Endometrial microvascular endothelial cells (primary cell): ENCODE measurements at regions not wholly inside any gene's neighbourhood (a gene's known extent, or its start where the extent isn't known, plus 50 kb on each side); places are given as distances from the start of the nearest gene placed in this dataset.
"Not testable (repeated sequence)": the region's sequence is repeated elsewhere in the genome, so short reads cannot be mapped to it uniquely, and the experiment has no call there.

ENCODE experiments used
- in situ Hi-C: cut with HindIII; loops from 2 replicates; pipeline ENCODE4 v1.10.0; 2017; ENCODE audit warnings: low sequenced_read_pairs, low pct_unique_long_range_greater_than_20kb; ENCODE audit errors: inconsistent ontology term

DNA sequence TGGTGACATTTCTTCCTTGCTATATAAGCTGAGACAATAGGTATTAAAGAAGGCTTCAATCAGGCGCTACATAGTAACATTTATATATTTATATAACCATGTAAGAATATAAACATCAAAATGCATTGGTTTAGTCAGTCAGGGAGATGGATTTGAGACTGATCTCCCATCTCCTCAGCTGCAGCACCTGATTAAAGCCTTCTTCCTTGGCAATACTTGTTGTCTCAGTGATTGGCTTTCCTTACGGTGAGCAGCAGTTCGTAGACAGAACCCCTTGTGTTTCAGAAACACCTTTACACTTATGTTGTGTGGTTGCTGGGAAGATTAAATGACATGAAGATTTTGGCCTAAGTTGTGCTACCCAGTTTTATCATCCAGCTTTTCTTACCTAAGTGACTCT is 323.3 kb upstream of the DUSP10 start:
- in situ Hi-C loops = no loop called here

DNA sequence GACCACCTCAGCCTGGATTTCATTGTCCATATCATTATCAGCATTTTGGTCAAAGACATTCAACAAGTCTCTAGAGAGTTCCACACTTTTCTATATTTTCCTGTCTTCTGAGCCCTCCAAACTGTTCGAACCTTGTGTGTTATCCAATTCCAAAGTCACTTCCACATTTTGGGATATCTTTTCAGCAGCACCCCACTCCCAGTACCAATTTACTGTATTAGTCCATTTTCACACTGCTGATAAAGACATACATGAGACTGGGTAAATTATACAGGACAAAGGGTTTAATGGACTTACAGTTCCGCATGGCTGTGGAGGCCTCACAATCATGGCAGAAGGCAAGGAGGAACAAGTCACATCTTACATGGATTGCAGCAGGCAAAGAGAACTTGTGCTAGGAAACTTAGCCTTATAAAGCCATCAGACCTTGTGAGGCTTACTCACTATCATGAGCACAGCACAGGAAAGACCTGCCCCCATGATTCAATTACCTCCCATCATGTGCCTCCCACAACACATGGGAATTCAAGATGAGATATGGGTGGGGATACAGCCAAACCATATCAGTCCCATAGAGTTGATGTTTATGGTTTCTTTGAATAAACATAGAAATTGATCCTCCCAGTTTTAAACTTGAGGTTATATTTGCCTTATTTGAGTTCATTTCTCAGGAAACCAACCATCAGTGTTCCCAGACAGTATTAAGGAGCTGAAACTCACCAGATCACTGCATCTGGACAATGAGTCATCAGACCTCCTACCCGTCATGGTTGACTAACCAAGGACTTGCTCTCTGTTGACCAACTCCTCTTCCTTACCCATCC is 322.7 kb upstream of the DUSP10 start:
- in situ Hi-C loops = no loop called here

DNA sequence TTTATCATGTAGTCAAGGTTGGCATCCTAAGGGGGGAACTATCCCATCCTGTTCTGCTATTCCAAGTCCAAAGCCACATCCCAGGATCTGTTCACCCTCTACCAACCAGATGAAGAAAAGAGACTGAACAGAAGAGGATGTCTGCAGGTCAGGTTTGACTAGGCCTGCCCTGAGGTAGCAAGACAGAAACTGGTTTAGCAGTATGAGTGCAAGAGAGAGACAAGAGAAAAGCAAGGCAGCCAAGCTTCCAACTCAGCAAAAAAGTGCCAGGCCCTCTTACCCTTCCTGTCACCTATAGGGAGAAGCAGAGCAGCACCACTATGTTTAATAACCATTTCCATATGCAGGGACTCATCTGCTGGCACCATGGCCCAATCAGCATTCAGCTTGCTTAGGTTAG is 320.8 kb upstream of the DUSP10 start:
- in situ Hi-C loops = no loop called here

DNA sequence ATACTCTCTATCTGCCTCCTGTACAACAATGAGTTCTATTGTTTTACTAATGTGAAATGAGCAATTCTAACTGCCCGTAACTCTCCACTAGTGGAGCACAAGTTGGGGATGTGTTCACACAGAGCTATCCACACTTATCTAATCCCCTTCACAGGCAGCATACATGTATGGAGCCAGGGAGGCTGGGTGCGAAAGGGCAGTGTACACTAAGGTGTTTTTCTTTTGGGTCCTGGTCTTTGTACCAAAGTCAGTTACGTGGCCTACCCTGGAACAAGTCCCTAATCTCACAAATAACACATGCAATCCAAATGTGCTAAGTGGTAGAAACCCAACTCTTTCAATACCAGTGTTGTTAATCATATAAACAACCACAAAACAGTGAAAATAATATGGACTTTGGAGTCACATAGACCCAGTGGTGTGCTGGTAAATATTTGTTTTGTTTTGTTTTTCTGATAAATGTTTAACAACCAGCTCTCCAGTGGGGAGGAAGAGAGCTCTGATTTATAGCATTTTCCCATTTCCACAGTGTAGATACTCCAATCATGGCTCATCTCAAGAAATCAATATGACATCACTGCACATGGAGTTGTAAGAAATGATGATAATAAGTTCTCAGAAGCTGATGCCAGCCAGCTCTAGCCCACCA is 319.9 kb upstream of the DUSP10 start:
- in situ Hi-C loops = no loop called here

DNA sequence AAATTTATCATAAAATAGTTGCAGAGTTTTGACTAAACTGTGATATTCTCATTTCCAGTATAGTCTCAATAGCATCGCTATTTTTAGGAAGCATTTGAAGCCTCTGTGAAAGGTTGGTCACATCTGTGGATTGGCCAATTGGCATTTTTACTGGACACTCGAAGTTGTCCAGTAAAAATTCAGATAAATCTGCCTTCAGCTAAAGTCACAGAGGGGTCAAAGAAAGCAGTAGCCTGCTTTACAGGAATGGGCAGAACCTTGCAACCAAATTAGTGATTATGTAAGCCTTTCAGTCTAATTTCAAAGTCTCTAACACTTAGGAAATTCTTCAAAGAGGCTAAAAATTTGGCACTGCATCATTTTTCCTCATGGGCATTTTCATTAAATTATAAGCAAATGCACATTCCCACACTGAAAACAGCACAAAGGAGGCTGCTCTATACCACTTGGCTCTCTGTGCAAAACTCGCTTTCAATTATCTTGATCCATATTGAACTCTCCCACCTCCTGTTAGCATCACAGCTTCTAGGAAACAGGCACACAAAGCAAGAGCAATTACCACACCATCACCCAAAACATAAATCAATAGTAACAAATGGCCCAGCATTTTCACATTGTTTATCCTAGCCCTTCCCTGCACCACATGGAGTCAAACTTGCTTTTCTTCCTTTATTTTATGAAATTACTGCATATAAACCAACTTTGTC is 318.5 kb upstream of the DUSP10 start:
- in situ Hi-C loops = no loop called here

DNA sequence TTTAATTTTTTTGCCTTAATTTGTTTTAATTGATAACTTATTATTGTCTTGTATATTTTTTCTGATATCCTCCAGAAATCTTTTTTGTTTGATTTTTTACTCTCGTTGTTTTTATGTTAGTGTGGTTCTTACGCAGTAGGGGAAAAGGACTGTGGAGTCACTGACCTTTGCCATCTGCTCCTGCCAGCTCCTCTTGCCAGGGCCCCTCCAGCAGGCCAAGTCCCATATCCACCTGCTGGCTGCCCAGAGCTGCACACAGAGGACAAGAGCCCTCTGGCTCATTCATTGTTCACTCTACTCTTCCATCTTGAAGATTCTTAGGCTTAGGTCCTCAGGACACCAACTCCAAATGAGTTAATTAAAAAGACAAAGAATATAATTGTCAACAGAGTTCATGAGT is 316.4 kb upstream of the DUSP10 start:
- in situ Hi-C loops = no loop called here

DNA sequence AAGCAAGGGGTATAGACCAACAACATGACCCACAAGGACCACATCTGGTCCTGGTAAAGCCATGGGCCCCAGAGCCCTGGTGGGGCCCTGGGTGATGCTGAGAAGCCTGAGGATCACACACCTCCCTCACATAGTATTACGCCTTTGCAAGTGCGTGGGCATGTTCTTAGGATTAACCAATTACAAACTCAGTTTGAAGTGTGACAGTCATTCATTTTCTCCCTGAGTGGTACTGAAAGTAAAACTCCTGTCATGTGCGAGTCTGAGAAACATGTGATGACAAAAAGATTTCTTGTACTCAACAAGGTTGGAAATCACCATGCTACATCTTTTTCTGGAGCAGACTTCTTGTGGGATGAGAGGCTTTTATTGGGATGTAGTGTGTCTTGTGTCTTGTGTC is 315.3 kb upstream of the DUSP10 start:
- in situ Hi-C loops = no loop called here

DNA sequence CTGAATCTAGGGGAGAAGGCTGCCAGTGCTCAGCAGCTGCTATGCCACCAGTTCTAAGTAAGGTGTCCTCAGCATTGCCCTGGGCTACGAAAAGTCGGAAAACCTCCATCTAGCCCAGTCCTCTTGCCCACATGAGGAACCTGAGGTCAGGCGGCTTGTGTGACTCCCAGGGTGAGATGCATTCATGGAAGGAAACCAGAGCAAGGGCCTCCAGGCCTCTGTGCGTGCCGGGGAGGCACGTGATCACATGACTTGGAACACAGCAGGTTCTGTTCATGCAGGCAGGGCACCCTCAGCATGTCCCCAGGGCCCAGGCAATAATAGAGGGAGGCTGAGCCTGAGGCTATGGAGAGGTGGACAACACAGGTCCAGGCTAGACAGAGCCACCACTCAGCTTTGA is 312.5 kb upstream of the DUSP10 start:
- in situ Hi-C loops = no loop called here

DNA sequence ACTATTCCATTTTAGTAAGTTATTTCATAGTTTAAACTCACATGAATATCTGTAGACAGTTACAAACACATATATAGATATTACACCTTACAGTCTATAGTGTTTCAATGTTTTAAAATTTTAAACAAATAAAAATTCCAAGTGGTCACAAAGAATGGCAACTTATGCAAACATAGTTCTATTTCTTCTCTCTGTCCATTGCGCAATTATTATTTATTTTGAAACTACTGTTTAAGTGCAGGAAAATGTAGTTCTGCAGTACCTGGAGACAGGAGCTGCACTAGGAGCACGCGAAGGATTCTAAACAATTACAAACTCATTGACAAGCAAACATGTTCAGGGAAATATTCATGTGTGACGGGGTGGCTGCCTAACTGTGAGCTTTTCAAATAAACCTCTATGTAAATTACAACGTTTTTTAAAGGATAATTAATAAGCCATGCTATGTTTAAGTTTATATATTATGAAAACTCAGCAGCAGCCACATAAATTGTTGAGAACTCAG is 312.0 kb upstream of the DUSP10 start:
- in situ Hi-C loops = no loop called here

DNA sequence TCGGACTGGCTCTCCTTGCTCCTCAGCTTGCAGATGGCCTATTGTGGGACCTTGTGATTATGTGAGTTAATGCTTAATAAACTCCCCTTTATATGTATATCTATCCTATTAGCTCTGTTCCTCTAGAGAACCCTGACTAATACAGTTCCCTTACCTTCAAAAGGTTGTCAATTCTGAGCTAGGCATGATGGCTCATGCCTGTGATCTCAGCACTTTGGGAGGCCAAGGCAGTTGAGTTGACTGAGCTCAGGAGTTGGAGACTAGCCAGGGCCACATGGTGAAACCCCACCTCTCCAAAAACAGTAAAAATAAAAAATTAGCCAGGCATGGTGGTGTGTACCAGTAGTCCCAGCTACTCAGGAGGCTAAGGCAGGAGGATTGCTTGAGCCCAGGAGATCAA is 309.4 kb upstream of the DUSP10 start:
- in situ Hi-C loops = not testable (repeated sequence)

DNA sequence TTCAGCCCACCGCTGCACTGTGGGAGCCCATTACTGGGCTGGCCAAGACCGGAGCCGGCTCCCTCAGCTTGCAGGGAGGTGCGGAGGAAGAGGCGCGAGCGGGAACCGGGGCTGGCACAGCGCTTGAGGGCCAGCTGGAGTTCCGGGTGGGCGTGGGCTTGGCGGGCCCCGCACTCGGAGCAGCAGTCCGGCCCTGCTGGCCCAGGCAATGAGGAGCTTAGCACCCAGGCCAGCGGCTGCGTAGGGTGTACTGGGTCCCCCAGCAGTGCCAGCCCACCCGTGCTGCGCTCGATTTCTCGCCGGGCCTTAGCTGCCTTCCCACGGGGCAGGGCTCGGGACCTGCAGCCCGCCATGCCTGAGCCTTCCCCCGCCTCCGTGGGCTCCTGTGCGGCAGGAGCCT is 307.8 kb upstream of the DUSP10 start:
- in situ Hi-C loops = not testable (repeated sequence)

DNA sequence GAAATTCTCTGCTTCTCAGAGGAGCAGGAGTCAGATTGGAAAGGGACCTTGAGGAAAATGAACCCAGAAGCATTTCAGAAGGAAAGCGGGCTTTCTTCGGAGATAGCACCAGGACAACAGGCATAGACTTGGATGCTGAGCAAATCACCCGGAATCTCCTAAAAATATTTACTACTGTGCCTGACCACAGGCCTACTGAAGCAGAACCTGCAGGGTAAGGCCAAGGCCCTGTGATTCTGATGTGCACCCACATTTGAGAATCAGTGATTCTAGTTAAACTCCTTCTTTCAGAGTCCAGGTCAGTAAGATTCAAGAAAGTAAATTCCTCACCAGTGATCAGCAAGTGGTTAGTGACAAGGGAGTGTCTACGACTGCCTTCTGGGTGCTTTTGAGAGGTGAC is 307.3 kb upstream of the DUSP10 start:
- in situ Hi-C loops = no loop called here

DNA sequence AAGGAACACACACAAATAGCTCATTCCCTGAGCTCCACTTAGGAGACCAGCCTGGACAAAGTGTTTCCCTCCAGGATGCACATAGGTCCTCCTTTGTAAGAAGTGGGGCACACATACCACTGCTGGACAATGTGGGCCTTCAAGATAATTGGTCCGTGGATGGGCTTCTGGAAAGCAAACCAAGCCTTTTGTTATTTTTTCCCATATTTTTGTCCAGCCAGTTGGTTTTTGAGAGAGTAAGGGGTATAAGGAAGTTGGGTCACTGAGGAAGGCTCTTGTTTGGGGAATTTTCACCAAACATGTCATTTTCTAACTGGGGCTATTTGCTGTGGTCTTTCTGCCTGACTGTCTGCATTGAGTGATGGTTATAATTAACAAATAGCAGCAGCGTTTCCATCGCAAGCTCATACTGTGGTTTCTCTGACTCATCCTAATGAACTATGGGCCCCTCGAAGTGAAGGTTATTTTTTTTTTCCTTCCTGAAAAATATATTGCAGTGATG is 306.3 kb upstream of the DUSP10 start:
- in situ Hi-C loops = no loop called here

DNA sequence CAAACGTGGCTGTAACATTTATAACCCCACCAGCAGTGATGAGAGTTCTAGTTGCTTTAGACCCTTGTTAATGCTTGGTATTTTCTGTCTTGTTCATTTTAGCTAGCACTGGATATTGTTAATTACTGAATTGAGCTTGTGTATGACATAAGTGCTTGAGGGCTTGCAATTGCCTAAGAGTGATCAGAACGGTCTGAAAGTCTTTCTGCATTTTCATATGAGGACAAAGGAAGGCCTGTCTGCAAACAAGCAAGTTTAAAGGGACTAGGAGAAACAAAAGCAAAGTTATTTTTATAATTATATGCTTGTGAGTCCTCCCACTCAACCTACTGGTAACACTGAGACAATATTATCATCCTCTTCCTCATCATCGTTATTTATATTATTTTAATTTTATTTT is 305.5 kb upstream of the DUSP10 start:
- in situ Hi-C loops = no loop called here

DNA sequence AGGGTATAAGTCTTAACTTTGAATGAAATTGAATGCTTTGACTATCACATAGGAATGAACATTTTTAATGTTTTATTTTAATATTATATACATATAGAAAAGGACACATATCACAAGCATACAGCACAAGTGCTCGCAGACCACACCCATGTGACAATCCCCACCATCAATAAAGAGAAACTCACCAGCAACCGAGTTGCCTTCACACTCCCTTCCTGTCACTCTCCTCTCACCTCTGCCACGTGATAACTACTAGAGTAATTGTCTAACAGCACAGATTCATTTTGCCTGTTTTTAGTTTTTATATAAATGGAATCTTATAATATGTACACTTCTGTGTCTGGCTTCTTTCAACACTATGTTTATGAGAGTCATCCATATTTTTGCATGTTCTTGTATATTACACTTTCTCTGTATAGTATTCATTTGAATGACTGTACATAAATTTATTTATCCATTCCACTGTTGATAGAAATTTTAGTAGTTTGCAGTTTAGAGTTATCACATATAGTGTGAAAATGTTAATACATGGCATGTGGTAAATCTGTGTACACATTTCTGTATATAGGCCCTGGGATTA is 304.9 kb upstream of the DUSP10 start:
- in situ Hi-C loops = no loop called here

DNA sequence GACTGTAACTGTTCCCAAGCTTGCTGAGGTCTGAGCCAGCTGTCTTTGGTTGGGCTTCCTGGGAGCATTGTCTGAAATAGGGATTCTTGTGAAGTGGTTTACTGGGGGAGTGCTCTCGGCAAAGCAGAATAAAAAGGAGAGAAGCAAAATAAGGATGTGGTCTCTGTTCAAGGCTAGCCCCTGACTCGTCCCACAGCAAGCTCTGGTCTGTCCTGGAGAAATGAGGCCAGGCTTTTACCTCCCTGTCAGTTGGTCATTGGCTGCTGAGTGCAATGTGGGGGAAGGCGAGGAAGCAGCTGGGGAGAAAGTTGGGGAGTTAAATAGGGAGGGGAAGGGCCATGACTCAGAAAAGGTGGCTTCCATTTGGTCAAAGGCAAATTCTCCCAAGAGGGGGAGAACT is 303.9 kb upstream of the DUSP10 start:
- in situ Hi-C loops = no loop called here

DNA sequence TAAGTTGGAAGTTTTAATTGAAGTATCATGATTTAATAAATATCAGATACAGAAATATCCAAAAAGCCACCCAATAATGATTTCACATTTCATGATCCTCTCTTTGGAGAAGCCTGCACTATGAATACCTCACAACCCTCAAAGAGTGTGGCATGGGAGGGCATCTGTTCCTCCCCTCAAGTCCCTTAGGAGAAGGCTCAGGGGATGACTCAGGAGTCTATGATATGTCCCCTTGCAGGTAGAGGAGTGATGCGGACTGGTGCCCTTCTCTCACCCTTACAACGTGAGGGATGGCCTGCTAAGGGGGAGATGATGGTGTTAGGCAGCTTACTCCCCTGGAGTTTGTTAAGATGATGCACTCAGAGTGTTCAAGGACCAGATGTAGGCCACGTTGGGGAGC is 303.3 kb upstream of the DUSP10 start:
- in situ Hi-C loops = no loop called here

DNA sequence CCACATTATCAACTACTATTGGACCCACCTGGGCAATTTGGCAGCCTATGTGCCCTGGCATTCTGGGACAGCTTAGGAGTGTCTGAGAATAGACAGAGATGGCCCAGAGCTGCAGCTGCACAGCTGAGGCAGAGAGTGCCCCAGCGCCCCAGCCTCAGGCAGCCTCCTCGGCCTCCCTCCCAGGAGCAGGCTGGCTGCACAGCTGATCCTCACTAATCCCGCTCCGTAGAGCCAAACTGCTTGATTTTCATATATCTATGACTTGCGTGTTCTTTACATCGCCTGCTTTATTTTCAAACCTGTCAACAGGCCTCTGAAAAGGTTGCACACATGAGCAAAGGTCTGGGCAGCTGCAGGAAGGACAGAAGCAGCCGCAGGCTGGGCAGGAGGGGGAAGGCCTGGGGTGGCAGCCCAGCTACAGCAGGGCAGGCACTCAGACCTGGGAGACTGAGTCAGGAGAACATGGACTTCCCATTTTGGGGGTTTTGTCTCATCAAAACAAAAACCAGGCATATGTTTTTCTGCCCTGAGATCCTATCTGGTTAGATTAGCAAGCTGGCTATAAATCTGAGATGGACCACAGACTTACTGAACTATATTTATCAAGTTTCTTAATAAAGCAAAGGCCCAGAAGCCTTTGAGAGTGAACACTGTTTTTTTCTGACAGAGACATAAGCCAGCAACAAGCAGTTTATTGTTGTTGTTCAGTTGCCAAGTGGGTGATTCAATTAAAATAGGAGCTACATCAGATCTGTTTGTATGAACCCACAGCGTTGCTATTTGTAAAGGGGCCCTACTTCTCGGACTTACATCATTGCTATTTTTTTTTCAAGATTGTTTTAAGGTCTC is 301.8 kb upstream of the DUSP10 start:
- in situ Hi-C loops = no loop called here

DNA sequence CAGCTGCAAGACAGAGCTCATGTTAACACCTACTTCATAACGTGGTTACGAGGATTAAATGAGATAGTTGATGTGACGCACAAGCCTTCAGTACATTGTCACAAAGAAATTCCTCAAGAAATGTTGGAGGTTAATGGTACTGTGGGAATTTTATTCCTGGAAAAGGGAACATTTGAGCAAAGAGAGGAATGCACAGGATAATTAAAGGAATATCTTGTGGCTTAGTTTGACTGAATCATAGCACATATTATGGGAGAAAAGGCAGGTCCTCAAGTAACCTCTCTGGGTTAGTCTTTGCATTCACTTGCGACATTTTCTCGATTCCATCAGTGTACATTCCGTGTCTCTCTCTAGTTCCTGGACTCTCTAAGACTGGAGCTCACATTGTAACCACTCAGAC is 300.2 kb upstream of the DUSP10 start:
- in situ Hi-C loops = no loop called here
